Inflammatory macrophage treated with lipopolysaccharide for 4 hours (primary cell): ENCODE measurements at regions not wholly inside any gene's neighbourhood (a gene's known extent, or its start where the extent isn't known, plus 50 kb on each side); places are given as distances from the start of the nearest gene placed in this dataset.

Source experiments
- DNase-seq: peaks from one replicate; pipeline ENCODE4 v3.0.0-alpha.2; 2020

DNA sequence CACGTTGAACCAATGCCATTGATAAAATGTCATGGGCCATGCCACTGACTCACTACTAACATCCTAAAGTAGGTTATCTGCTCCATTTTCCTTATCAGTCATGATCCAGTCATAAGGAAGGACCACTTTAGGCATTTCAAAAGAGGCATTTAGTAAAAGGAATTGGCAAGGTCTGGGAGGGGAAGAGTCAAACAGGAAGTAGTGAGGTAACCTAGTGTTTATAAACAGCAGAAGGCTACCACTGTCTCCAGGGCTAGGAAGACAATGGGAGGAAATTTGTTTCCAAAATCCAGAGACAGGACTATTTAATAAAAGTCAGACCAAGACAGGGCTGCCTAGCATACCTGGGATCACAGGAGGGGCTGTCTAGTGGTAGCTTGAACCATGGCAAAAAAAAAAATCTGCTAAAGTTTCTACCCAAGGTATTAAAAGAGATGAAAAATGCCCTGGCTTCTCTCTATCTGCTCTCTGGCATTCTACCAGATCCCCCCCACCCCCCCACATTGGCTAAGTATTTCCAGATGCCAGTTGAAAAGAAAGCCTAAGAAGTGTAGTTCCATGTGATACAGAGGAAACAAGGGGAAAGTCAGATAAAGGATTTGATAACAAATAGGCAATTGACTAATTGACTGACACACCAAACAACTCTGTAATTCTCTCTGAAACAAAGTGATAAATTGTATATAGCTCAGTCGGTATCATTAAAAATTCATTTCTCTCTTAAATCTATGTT lies 50.4 kb upstream of the C11orf87 start:
- no peak for DNase-seq
